HepG2 (cell line): ENCODE measurements at regions not wholly inside any gene's neighbourhood (a gene's known extent, or its start where the extent isn't known, plus 50 kb on each side); places are given as distances from the start of the nearest gene placed in this dataset.

Experiments used
- ATAC-seq: fragments of 200-7000 bp; cut with Tn5 transposase; 3 replicates; pipeline ENCODE4 v1.9.1; 2020; ENCODE audit warnings: mild to moderate bottlenecking, moderate library complexity
- BruUV-seq: library from RNA; stranded (reverse); fragments of 400-500 nt; replicated peaks from 2 replicates; lab custom pipeline; 2021; lab: Mats Ljungman, UMichigan
- CTCF ChIA-PET: fragments of 300-600 bp; formaldehyde crosslinking; extraction: SDS; loops from one replicate; lab custom pipeline; 2021; ENCODE audit warnings: low total read pairs, inconsistent platforms, low intra/inter-chr PET ratio; lab: Yijun Ruan, JAX
- POLR2A ChIA-PET: fragments of 350-600 bp; sonication (Branson Sonifier 250); formaldehyde crosslinking; loops from one replicate; lab custom pipeline; 2020; ENCODE audit warnings: antibody characterized with exemption, inconsistent platforms; lab: Yijun Ruan, JAX
- DNase-seq: peaks from one replicate; pipeline ENCODE4 v3.0.0-alpha.2; 2015; ENCODE audit warnings: low spot score
- FAIRE-seq: peaks from 3 replicates; lab custom pipeline; 2011; peaks lifted over from hg19 to GRCh38; lab: Jason Lieb, UNC
- H2AFZ ChIP-seq: one replicate; pipeline ENCODE4 v1.6.1; 2011; ENCODE audit warnings: low read length, inconsistent platforms
- H3K27ac ChIP-seq: fragments of 300-600 bp; 3 replicates; pipeline ENCODE4 v1.8.0; 2011; ENCODE audit warnings: mixed run types, mild to moderate bottlenecking, mixed read lengths, low read length, inconsistent platforms; ENCODE audit not compliant: insufficient read depth; ENCODE audit errors: extremely low read length
- H3K27me3 ChIP-seq, 2 experiments: fragments of 200-600 bp in 1 of 2; 2 replicates in 1 of 2; 3 replicates in 1 of 2; pipeline versions ENCODE4 v1.6.0 to v1.8.0; 2011; ENCODE audit warnings: low read length in 2 of 2, mild to moderate bottlenecking in 2 of 2, moderate library complexity in 2 of 2, inconsistent platforms in 1 of 2; ENCODE audit not compliant: insufficient read depth in 2 of 2, control insufficient read depth in 1 of 2
- H3K36me3 ChIP-seq, 2 experiments: fragments of 200-600 bp in 1 of 2; replicated peaks in 1 of 2; 2 replicates in 1 of 2; 3 replicates in 1 of 2; pipeline versions ENCODE4 v1.5.1 to v1.8.0; 2011; ENCODE audit warnings: low read length in 2 of 2, inconsistent platforms in 1 of 2; ENCODE audit not compliant: insufficient read depth in 2 of 2, control insufficient read depth in 1 of 2
- H3K4me1 ChIP-seq: 2 replicates; pipeline ENCODE4 v1.5.1; 2012; ENCODE audit warnings: low read length, inconsistent platforms; ENCODE audit not compliant: insufficient read depth
- H3K4me2 ChIP-seq: 2 replicates; pipeline ENCODE4 v1.6.0; 2011; ENCODE audit warnings: low read depth, low read length, inconsistent platforms
- H3K4me3 ChIP-seq, 3 experiments: fragments of 200-600 bp in 1 of 3; sonication (generic), shearing (Covaris generic) in 1 of 3; replicated peaks in 1 of 3; 2 replicates each; pipeline ENCODE4 v1.5.1; 2011 to 2016; ENCODE audit warnings: low read length in 3 of 3, inconsistent platforms in 2 of 3, low read depth in 2 of 3, mild to moderate bottlenecking in 2 of 3, control low read depth in 1 of 3, mixed read lengths in 1 of 3; ENCODE audit not compliant: insufficient read depth in 1 of 3
- H3K79me2 ChIP-seq: one replicate; pipeline ENCODE4 v1.6.1; 2011; ENCODE audit warnings: low read length, inconsistent platforms; ENCODE audit not compliant: insufficient read depth
- H3K9ac ChIP-seq: 2 replicates; pipeline ENCODE4 v1.6.0; 2011; ENCODE audit warnings: mild to moderate bottlenecking, low read depth, low read length, inconsistent platforms; ENCODE audit not compliant: insufficient read depth
- H3K9me3 ChIP-seq: 2 replicates; pipeline ENCODE4 v1.5.1; 2012; ENCODE audit warnings: mild to moderate bottlenecking, low read length
- H4K20me1 ChIP-seq: 2 replicates; pipeline ENCODE4 v1.6.0; 2011; ENCODE audit warnings: inconsistent platforms, mild to moderate bottlenecking, low read length, moderate library complexity; ENCODE audit not compliant: insufficient read depth
- CENPBD1 ChIP-seq: sonication (generic); formaldehyde crosslinking; IDR thresholded peaks from 2 replicates; pipeline ENCODE4 v1.8.0; 2022; ENCODE audit warnings: missing genetic modification reagents, low read depth, mild to moderate bottlenecking, borderline replicate concordance
- CREB1 ChIP-seq, 2 experiments: fragments of 450-650 bp in 1 of 2; IDR thresholded peaks; 2 replicates each; pipeline ENCODE4 v1.6.1; 2016 to 2017; ENCODE audit warnings: control low read depth in 1 of 2, mild to moderate bottlenecking in 1 of 2, missing compliant biosample characterization in 1 of 2, missing genetic modification characterization in 1 of 2
- GMEB1 ChIP-seq: sonication (generic); formaldehyde crosslinking; IDR thresholded peaks from 2 replicates; pipeline ENCODE4 v1.5.1; 2020; ENCODE audit warnings: missing genetic modification reagents, mild to moderate bottlenecking, borderline replicate concordance
- HDAC1 ChIP-seq: sonication (generic); formaldehyde crosslinking; IDR thresholded peaks from 2 replicates; pipeline ENCODE4 v1.5.1; 2020; ENCODE audit warnings: mild to moderate bottlenecking, missing genetic modification reagents
- IRF2 ChIP-seq: IDR thresholded peaks from 2 replicates; pipeline ENCODE4 v1.6.1; 2018; ENCODE audit warnings: missing genetic modification reagents, missing compliant biosample characterization
- MAFK ChIP-seq, 2 experiments: IDR thresholded peaks in 1 of 2; conservative IDR thresholded peaks in 1 of 2; 2 replicates each; pipeline ENCODE4 v1.6.1; 2011; ENCODE audit warnings: improper control_type of control experiment in 2 of 2, low read length in 2 of 2
- MYNN ChIP-seq: sonication (generic); formaldehyde crosslinking; IDR thresholded peaks from 2 replicates; pipeline ENCODE4 v1.4.0; 2020; ENCODE audit warnings: mild to moderate bottlenecking, low read depth, missing genetic modification reagents
- SNAPC5 ChIP-seq: sonication (generic); formaldehyde crosslinking; IDR thresholded peaks from 2 replicates; pipeline ENCODE4 v1.8.1; 2023; ENCODE audit warnings: mild to moderate bottlenecking, missing genetic modification reagents, borderline replicate concordance
- ZBTB2 ChIP-seq: sonication (generic); formaldehyde crosslinking; IDR thresholded peaks from 2 replicates; pipeline ENCODE4 v1.8.0; 2022; ENCODE audit warnings: low read depth, missing genetic modification reagents
- ZBTB38 ChIP-seq: sonication (generic); formaldehyde crosslinking; IDR thresholded peaks from 2 replicates; pipeline ENCODE4 v1.5.1; 2020; ENCODE audit warnings: mild to moderate bottlenecking, missing genetic modification reagents
- ZFAT ChIP-seq: sonication (generic); formaldehyde crosslinking; conservative IDR thresholded peaks from 2 replicates; pipeline ENCODE4 v1.8.1; 2023; ENCODE audit warnings: missing genetic modification reagents, inconsistent platforms
- ZNF891 ChIP-seq: sonication (generic); formaldehyde crosslinking; IDR thresholded peaks from 2 replicates; pipeline ENCODE4 v1.5.0; 2020; ENCODE audit warnings: mild to moderate bottlenecking, missing genetic modification reagents
- WGBS: methylation state at CpG from one replicate; pipeline ENCODE4 v1.1.6; 2017; ENCODE audit warnings: low lambda C conversion rate; 5-methylcytosine and 5-hydroxymethylcytosine counted together
- in situ Hi-C: cut with HindIII; loops from 2 replicates; pipeline ENCODE4 v1.10.0; 2017; ENCODE audit warnings: low pct_unique_long_range_greater_than_20kb; ENCODE audit not compliant: extremely low pct_ligation_motif_present
- intact Hi-C: fragments of 100-400 bp; cut with micrococcal nuclease; formaldehyde crosslinking; loops from one replicate; pipeline ENCODE4 v1.10.0; 2022; ENCODE audit not compliant: unreplicated experiment

- no peak for TF ChIP-seq IRF2 (CRISPR knock-in tag)
- TF ChIP-seq CENPBD1 (CRISPR knock-in tag), result no peak
- TF ChIP-seq SNAPC5 (CRISPR knock-in tag), result no peak
- no peak for TF ChIP-seq GMEB1 (CRISPR knock-in tag)
- TF ChIP-seq MYNN (CRISPR knock-in tag), result no peak
- no peak for TF ChIP-seq HDAC1
- TF ChIP-seq MAFK (conservative IDR thresholded peaks at IDR 0.05 in 1 of 2, IDR thresholded peaks at IDR 0.05 in 1 of 2; ENCODE audit: low read length in 2 of 2), result no peak
Observed at GRCh38 chr10:3551761-3552160, 233.2 kb downstream of the KLF6 start (continued).

GRCh38 chr10:3549118-3549517, 235.9 kb downstream of the KLF6 start:
- BruUV-seq, result no TSS peak
- Histone ChIP-seq H4K20me1 (no peaks in the 10 kb centered on the region), H3K27ac (no peak overlapping the region), H3K9me3 (no peaks in the 10 kb centered on the region), H3K27me3 (peaks cover 0 to 27% of the 10 kb centered on the region in 2 experiments; a peak in 3 of 5 replicates), H2AFZ (no peak overlapping the region), H3K9ac (no peak overlapping the region), H3K36me3 (no peaks in the 10 kb centered on the region), H3K79me2 (no peaks in the 10 kb centered on the region), H3K4me1 (no peaks in the 10 kb centered on the region), H3K4me3 (no peak overlapping the region), H3K4me2 (no peak overlapping the region)
- ATAC-seq, result no peak
- no peak for FAIRE-seq
- in situ Hi-C loops (no loop called here), intact Hi-C loops (no loop called here)
- no peak for DNase-seq
- 16% methylated on average over 4 of the region's 4 CpGs for WGBS
- ChIA-PET POLR2A (no interaction called here), CTCF (no interaction called here)
- no peak for TF ChIP-seq ZNF891 (CRISPR knock-in tag)
- no peak for TF ChIP-seq ZBTB38 (CRISPR knock-in tag)
- TF ChIP-seq CREB1 (IDR thresholded peaks at IDR 0.05), result no peak
- TF ChIP-seq CREB1 (CRISPR knock-in tag; IDR thresholded peaks at IDR 0.05), result no peak
- no peak for TF ChIP-seq ZBTB2 (CRISPR knock-in tag)
- TF ChIP-seq ZFAT (CRISPR knock-in tag), result no peak
